Activated CD4-positive, alpha-beta T cell treated with anti-CD3 and anti-CD28 coated beads for 24 hours (primary cell): ENCODE measurements at regions not wholly inside any gene's neighbourhood (a gene's known extent, or its start where the extent isn't known, plus 50 kb on each side); places are given as distances from the start of the nearest gene placed in this dataset.

ENCODE experiments used
- DNase-seq, 2 donors: peaks; one replicate each; pipeline ENCODE4 v3.0.0-alpha.2; 2020; ENCODE audit warnings: low read depth in 2 of 2

DNA sequence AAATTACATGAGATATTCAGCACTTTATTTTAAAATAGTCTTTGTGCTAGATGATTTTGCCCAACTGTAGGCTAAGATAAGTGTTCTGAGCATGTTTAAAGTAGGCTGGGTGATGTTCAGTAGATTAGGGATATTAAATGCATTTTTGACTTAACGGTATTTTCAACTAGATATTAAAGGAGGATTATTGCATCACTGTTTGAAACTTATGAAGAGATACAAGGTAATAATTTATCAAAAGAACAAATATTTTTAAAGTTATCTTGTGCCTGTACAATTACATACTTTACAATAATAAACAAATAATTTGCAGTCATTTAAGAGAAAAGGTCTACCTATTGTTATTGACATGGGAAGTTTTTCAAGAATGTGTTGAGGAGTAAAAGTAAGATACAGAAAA lies 368.6 kb upstream of the DCN start:
- DNase-seq, result no peak

- DNase-seq, result no peak
Measured at GRCh38 chr12:91542666-91543065, 360.0 kb upstream of the DCN start.

DNA sequence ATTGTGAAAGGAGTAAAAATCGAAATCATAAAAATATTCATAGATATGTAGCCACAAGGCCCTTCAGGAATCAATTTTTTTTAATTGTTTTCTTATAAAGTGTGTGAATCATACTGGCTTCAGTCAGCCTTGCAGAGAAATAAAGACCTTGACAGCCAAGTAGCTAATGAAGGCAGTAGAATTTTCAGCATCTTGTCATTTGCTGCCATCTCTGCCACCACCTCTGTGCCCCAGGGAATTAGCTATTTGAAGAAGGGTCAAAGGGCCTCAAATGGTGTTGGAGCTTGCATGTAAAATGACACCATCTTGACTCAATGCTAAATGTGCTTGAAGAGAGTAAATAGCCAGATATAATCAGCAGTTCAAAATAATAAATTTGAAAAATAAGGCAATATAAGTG lies 359.4 kb upstream of the DCN start:
- no peak for DNase-seq

GRCh38 chr12:91538418-91538817 lies 355.8 kb upstream of the DCN start:
- DNase-seq, result no peak

DNA sequence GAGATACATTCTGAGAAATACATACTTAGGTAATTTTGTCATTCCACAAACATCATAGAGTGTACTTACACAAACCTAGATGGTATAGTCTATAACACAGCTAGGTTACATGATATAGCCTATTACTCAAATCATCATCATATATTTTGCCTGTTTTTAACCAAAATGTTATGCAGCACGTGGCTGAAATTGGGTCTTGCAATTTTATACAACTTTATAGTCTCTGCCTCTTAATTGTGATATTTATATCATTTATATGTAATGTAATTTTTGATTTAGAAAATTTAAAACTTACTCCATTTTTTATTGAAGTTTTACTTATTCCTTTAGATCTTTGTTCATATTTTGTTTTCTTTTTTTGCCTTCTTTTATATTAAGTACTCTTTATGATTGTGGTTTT lies 350.7 kb upstream of the DCN start:
- no peak for DNase-seq

- DNase-seq, result no peak
Measured at GRCh38 chr12:91529829-91530228, 347.2 kb upstream of the DCN start.

DNA sequence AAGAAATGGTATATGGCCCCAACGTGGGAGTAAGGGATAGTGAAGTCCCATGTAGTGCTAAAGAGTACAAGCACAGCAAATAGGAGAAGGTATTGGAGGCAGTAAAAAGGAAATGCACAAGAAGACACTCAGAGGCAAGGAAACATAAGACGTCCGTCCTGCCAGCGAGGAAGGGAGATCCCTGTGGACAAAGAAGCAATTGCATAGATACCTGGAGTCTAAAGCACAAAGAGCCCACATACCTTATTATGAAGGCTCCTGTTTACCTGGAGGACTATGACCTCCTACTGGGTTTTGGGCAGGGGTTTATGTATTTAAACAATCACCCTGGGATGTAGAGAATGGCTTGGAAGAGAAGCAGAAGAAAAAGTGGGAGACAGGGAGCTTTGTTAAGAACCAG lies 341.2 kb upstream of the DCN start:
- no peak for DNase-seq

- no peak for DNase-seq
Measured at GRCh38 chr12:91516695-91517047, 334.1 kb upstream of the DCN start.

- no peak for DNase-seq
Measured at GRCh38 chr12:91515944-91516694, 333.5 kb upstream of the DCN start.

DNA sequence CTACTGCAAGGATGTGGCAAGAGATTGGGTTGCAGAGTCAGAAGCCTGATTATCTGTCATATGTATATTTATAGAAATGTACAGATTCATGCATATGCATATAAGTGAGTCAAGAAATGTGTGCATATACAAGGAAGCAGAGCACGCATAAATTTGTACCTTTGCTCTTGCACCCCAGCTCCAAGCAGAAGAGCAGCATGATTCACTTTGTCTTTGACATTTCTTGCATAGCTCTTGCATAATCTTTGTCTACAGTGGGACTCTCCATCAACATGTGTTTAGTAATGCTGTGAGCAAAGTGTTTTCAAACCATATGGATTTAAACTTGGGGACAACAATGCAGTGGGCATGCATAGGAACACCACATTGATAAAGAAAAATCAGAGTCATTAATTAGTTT lies 330.7 kb upstream of the DCN start:
- DNase-seq, result no peak

- DNase-seq, result no peak
Measured at GRCh38 chr12:91511795-91512420, 329.3 kb upstream of the DCN start.

DNA sequence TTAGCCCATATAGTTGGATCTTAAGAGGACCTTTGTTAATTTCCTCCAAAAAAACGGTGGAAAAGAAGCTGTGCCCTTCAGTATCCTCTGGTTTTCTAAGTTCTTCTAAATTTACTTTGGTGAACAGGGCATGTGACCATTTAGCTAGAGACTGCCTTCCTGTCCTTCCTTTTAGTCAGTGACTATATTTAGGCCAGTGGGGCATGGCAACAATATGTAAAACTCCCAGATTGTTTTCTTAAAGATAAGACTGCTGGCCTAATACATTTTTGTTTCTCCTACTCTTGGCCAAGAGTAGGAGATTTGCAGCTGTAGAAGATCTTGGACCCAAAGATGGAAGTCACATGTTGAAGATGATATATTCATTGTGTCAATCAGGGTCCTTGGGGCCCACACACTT lies 325.1 kb upstream of the DCN start:
- no peak for DNase-seq

- no peak for DNase-seq
Measured at GRCh38 chr12:91506452-91506851, 323.8 kb upstream of the DCN start.

- DNase-seq, result no peak
Measured at GRCh38 chr12:91505006-91505405, 322.4 kb upstream of the DCN start.

DNA sequence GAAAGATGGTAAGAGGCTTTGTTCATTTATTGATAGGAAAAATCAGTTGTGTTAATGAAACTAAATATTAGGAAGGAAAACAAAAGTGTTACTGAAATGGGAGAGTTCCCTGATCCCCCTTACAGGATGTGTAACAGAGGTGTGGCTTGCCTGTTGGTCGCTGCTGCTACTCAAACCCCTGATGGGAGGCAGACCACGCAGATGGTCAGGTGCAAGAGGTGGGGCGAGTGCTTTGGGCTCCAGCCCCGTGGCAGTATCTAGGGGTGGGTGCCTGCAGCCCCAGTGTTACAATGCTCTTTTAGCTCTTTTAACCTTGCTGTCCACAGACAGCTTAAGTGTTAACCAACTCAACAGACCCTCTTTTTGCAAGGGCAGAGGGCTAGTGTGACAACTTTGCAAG lies 319.6 kb upstream of the DCN start:
- no peak for DNase-seq

GRCh38 chr12:91496337-91496736 lies 313.7 kb upstream of the DCN start:
- no peak for DNase-seq

GRCh38 chr12:91493308-91493707 lies 310.7 kb upstream of the DCN start:
- DNase-seq, result no peak

DNA sequence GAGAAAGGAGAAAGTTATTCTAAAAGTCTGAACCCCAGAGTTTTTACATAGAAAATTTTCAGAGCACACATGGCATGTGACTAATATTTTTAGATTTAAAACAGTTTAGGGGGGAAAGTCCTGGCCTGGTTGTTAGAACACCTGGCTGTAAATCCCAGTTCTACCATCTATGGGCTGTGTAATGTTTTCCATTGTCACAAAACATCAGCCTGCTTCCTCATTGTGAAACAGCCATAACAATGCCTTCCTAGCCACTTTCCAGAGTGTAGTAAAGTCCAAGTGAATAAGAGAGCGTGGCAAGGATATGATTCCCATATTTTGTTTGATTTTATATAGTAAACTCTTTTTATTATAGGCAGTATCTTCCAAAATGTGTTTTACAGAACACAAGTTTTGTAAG lies 310.0 kb upstream of the DCN start:
- DNase-seq, result no peak

- DNase-seq, result no peak
Measured at GRCh38 chr12:91490667-91491311, 308.2 kb upstream of the DCN start.

- DNase-seq, result no peak
Measured at GRCh38 chr12:91483471-91483985, 300.9 kb upstream of the DCN start.

GRCh38 chr12:91482231-91482630 lies 299.6 kb upstream of the DCN start:
- DNase-seq, result no peak

DNA sequence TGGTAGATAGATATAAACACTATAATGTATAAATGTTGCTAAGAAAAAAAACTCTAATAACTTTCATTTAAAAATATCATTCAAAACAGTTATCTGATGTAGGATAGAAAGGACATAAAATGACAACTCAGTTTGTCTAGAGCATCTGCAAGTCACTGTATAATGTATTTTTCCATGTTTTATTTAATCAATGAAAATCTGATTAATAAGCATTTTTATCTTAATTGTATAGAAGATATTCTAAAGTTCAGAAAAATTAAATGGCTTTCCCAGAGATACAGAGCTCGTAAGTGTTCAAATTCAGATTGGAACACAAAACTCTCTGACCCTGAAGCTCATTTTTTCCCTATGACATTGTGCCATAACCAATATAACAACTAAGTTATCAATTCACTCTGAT lies 295.9 kb upstream of the DCN start:
- no peak for DNase-seq

DNA sequence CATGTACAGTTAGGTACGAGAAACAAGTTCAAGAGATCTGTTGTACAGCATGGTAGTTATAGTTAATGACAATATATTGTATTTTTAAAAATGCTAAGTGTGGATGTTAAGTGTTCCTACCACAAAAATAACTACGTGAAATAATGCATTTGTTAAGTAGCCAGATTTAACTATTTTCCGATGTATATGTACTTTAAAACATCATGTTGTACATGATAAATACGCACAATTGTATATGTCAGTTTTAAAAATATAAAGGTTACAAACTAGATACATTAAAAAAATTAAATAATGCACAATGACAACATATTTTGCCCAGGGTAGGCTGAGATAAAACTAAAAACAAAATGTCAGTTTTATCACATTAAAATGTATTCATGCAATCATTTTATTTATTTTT lies 285.1 kb upstream of the DCN start:
- no peak for DNase-seq
